ENCODE measurements at regions not wholly inside any gene's neighbourhood (a gene's known extent, or its start where the extent isn't known, plus 50 kb on each side); places are given as distances from the start of the nearest gene placed in this dataset.

DNA sequence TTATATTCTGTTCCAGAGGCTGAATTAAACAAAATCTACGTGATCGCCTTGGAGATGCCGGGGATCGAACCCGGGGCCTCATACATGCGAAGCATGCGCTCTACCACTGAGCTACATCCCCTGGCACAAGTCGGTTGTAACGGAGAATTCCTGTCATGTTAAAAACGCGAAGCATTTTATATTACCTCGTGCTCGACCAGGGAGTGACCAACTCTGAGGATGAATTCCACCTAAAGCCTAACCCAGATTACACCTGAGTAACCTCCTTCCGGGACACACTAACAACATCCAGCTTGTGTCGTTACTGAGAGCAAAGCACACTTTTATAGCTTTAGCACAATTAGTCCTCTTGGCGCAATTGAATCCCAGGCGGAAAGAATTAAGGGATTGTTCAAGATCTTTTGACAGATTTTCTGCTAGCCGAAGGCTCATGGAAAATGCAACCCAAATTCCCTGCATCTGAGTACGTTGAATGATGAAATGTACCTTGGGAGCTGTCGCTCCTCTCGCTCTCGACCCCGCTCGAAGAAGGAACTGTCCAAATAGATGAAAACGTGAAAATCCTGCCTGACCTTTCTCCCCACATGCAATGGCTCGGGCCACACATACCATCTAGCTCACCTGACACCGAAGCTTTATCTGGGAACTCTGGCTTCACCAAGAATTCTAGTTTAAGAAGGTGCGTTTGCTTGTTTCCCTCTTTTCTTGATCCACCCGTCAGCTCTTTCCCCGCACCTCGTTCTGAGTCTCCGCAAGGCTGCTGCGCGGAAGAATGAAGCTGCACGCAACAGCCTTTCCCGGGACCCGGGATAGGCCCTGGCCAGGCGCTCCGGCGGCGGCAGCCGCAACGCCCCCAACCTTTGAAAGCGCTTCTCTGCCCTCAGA lies 148.3 kb downstream of the GPX5 start:
- no peak for TF ChIP-seq CTCF (IDR thresholded peaks at IDR 0.05; ENCODE audit: poor library complexity)
- TF ChIP-seq EZH2 (IDR thresholded peaks at IDR 0.05; ENCODE audit: borderline replicate concordance) = no peak

Measured in hepatocyte (in vitro differentiated cells).